Activated CD8-positive, alpha-beta T cell treated with anti-CD3 and anti-CD28 coated beads for 36 hours (primary cell): ENCODE measurements at regions not wholly inside any gene's neighbourhood (a gene's known extent, or its start where the extent isn't known, plus 50 kb on each side); places are given as distances from the start of the nearest gene placed in this dataset.

Experiments
- ATAC-seq: fragments of 200-7000 bp; cut with Tn5 transposase; one replicate; pipeline ENCODE4 v1.10.0; 2021; ENCODE audit warnings: mild to moderate bottlenecking, moderate library complexity
- CTCF ChIA-PET: fragments of 350-600 bp; sonication (Branson Sonifier 250); formaldehyde crosslinking; loops from one replicate; lab custom pipeline; 2021; ENCODE audit warnings: antibody characterized with exemption; lab: Charles Lee
- POLR2A ChIA-PET: fragments of 350-600 bp; sonication (Branson Sonifier 250); formaldehyde crosslinking; loops from one replicate; lab custom pipeline; 2021; ENCODE audit warnings: antibody characterized with exemption; lab: Charles Lee
- DNase-seq: peaks from one replicate; pipeline ENCODE4 v3.0.0-alpha.2; 2020
- H3K27ac Mint-ChIP-seq: one replicate; pipeline ENCODE4 v1.8.0; 2021; ENCODE audit warnings: mild to moderate bottlenecking, mixed read lengths
- H3K27me3 Mint-ChIP-seq: one replicate; pipeline ENCODE4 v1.8.0; 2021; ENCODE audit warnings: mixed read lengths
- H3K36me3 Mint-ChIP-seq: one replicate; pipeline ENCODE4 v1.8.0; 2021; ENCODE audit warnings: low read depth, mixed read lengths
- H3K4me1 Mint-ChIP-seq: one replicate; pipeline ENCODE4 v1.8.0; 2021; ENCODE audit warnings: low read depth, mixed read lengths
- H3K4me3 Mint-ChIP-seq: one replicate; pipeline ENCODE4 v1.8.0; 2021; ENCODE audit warnings: mild to moderate bottlenecking, moderate library complexity, mixed read lengths
- H3K9me3 Mint-ChIP-seq: one replicate; pipeline ENCODE4 v1.8.0; 2021; ENCODE audit warnings: mixed read lengths
- CTCF ChIP-seq: fragments of 200-600 bp; IDR thresholded peaks from one replicate; pipeline ENCODE4 v1.8.0; 2022; ENCODE audit warnings: antibody characterized with exemption, mild to moderate bottlenecking
- intact Hi-C: fragments of 100-400 bp; cut with micrococcal nuclease; formaldehyde crosslinking; loops from one replicate; pipeline ENCODE4 v1.10.0; 2022

- ATAC-seq (no peak), DNase-seq (no peak)
- ChIA-PET CTCF (no interaction called here), POLR2A (no interaction called here)
- Mint-ChIP-seq H3K27me3 (peaks cover 16% of the 10 kb centered on the region), H3K36me3 (no peaks in the 10 kb centered on the region), H3K27ac (no peak overlapping the region), H3K4me3 (no peak overlapping the region), H3K4me1 (no peaks in the 10 kb centered on the region), H3K9me3 (no peaks in the 10 kb centered on the region)
- no peak for TF ChIP-seq CTCF
- intact Hi-C loops, result no loop called here
Measured at GRCh38 chr2:118349365-118349764, 261.1 kb downstream of the INSIG2 start.

GRCh38 chr2:118348380-118349034 is 260.2 kb downstream of the INSIG2 start:
- H3K4me1 Mint-ChIP-seq, result no peaks in the 10 kb centered on the region
- CTCF ChIA-PET, result no interaction called here
- H3K27ac Mint-ChIP-seq, result no peak overlapping the region
- H3K4me3 Mint-ChIP-seq, result no peak overlapping the region
- no peak for ATAC-seq
- H3K27me3 Mint-ChIP-seq, result peaks cover 16% of the 10 kb centered on the region
- intact Hi-C loops, result no loop called here
- no peaks in the 10 kb centered on the region for H3K9me3 Mint-ChIP-seq
- DNase-seq, result no peak
- no peak for TF ChIP-seq CTCF
- no peaks in the 10 kb centered on the region for H3K36me3 Mint-ChIP-seq
- POLR2A ChIA-PET, result no interaction called here

DNA sequence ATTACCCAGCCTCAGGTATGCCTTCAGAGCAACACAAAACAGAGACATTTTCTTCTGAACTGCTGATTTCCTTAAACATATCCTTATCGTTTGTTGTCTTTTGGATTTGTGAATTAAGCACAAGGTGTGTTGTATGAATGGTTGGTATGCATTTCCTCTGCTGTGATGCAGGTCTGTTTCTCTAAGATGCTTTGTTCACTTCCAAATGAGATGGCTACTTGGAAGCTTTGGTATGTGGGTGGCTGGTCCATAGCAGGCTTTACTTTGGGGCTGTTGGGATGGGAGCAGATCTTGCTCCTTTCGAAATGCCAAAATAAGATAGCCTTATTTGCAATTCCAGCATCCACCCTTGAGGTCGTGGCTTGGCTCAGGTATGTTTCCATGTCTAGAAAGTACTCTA is 257.2 kb downstream of the INSIG2 start:
- Mint-ChIP-seq H3K4me3 (no peak overlapping the region), H3K9me3 (peaks cover 2% of the 10 kb centered on the region), H3K4me1 (no peaks in the 10 kb centered on the region), H3K36me3 (no peaks in the 10 kb centered on the region), H3K27ac (no peak overlapping the region), H3K27me3 (peaks cover 4% of the 10 kb centered on the region)
- ATAC-seq (no peak), DNase-seq (no peak)
- ChIA-PET CTCF (no interaction called here), POLR2A (no interaction called here)
- no peak for TF ChIP-seq CTCF
- intact Hi-C loops, result no loop called here

DNA sequence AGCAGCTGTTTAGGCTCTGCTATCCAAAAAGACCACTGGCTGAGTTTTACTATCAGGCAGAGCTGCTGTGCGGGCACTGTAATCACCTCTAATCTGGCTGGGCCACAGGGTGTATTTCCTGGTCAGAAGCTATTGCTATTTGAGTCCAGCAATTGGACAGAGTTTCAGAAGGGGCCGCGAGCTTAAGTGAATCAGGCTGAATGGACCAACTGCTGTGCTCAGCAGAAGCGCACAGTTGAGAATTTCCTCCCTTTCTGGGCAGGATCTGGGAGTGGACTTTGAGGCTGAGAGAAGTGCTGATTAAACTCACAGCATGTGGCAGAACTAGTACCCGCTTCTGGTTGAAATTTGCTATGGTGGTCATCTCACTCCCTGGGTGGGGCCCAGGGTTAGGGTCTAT is 251.8 kb downstream of the INSIG2 start:
- Mint-ChIP-seq H3K27me3 (peaks cover 4% of the 10 kb centered on the region), H3K9me3 (peaks cover 16% of the 10 kb centered on the region), H3K27ac (no peak overlapping the region), H3K4me3 (no peak overlapping the region), H3K36me3 (no peaks in the 10 kb centered on the region), H3K4me1 (no peaks in the 10 kb centered on the region)
- TF ChIP-seq CTCF, result no peak
- DNase-seq, result no peak
- CTCF ChIA-PET, result no interaction called here
- intact Hi-C loops, result no loop called here
- ATAC-seq, result no peak
- POLR2A ChIA-PET, result no interaction called here

GRCh38 chr2:118339386-118339785 is 251.1 kb downstream of the INSIG2 start:
- intact Hi-C loops, result no loop called here
- ChIA-PET CTCF (no interaction called here), POLR2A (no interaction called here)
- ATAC-seq (no peak), DNase-seq (no peak)
- Mint-ChIP-seq H3K4me1 (no peaks in the 10 kb centered on the region), H3K27ac (no peak overlapping the region), H3K27me3 (peaks cover 3% of the 10 kb centered on the region), H3K9me3 (peaks cover 16% of the 10 kb centered on the region), H3K4me3 (no peak overlapping the region), H3K36me3 (no peaks in the 10 kb centered on the region)
- no peak for TF ChIP-seq CTCF
